ENCODE measurements at regions not wholly inside any gene's neighbourhood (a gene's known extent, or its start where the extent isn't known, plus 50 kb on each side); places are given as distances from the start of the nearest gene placed in this dataset.
"Not testable (repeated sequence)": the region's sequence is repeated elsewhere in the genome, so short reads cannot be mapped to it uniquely, and the experiment has no call there.

DNA sequence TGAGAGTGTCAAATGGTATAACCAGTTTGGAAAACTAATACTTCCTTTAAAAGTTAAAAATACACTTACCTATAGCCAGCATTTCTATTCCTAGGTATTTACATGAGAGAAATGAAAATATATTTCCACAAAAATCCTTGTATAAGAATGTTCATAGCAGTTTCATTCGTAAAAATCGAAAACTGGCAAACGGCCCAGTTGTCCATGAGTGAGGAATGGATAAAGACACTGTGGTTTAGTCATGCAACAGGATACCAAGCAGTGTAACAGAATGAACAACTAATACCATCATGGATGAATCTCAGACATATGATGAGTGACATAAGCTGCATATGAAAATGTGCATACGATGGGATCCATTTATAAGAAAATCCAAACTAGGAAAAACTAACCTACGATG lies 136.7 kb downstream of the MACROH2A1 start:
- no peak overlapping the region for H3K4me3 Mint-ChIP-seq
- no peaks in the 10 kb centered on the region for H3K36me3 Mint-ChIP-seq (ENCODE audit: low read depth)
- ChIA-PET POLR2A (no interaction called here), CTCF (no interaction called here)
- no peak overlapping the region for H3K27ac Mint-ChIP-seq
- no peak for DNase-seq
- peaks cover 33% of the 10 kb centered on the region for H3K27me3 Mint-ChIP-seq
- H3K9me3 Mint-ChIP-seq, result peaks cover 2% of the 10 kb centered on the region
- no peaks in the 10 kb centered on the region for H3K4me1 Mint-ChIP-seq

DNA sequence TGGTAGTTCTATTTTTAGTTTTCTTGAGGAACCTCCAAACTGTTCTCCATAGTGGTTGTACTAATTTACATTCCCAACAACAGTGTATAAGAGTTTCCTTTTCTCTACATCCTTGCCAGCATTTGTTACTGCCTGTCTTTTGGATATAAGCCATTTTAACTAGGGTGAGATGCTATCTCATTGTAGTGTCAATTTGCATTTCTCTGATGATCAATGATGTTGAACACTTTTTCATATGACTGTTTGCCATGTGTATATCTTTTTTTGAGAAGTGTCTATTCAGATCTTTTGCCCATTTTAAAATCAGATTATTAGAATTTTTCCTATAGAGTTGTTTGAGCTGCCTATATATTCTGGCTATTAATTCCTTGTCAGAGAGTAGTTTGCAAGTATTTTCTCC lies 138.9 kb downstream of the MACROH2A1 start:
- H3K36me3 Mint-ChIP-seq (ENCODE audit: low read depth); CTCF ChIA-PET; POLR2A ChIA-PET; H3K9me3 Mint-ChIP-seq; H3K4me3 Mint-ChIP-seq; H3K27ac Mint-ChIP-seq; H3K4me1 Mint-ChIP-seq; DNase-seq: not testable (repeated sequence)
- H3K27me3 Mint-ChIP-seq, result peaks cover 35% of the 10 kb centered on the region

GRCh38 chr5:135255461-135256178 lies 143.4 kb downstream of the MACROH2A1 start:
- H3K9me3 Mint-ChIP-seq, result peaks cover under 1% of the 10 kb centered on the region
- POLR2A ChIA-PET, result interaction anchor here (0.5 kb wide), 1 partner anchor 387 kb away, joined by 3 read pairs; no protein-coding TSS in a partner anchor
- H3K27ac Mint-ChIP-seq, result no peak overlapping the region
- CTCF ChIA-PET, result no interaction called here
- no peak overlapping the region for H3K4me3 Mint-ChIP-seq
- H3K4me1 Mint-ChIP-seq, result no peaks in the 10 kb centered on the region
- H3K36me3 Mint-ChIP-seq (ENCODE audit: low read depth), result no peaks in the 10 kb centered on the region
- DNase-seq, result no peak
- peaks cover 22% of the 10 kb centered on the region for H3K27me3 Mint-ChIP-seq

GRCh38 chr5:135254183-135254582 lies 144.8 kb downstream of the MACROH2A1 start:
- no peak overlapping the region for H3K27ac Mint-ChIP-seq
- no peaks in the 10 kb centered on the region for H3K4me1 Mint-ChIP-seq
- peaks cover 10% of the 10 kb centered on the region for H3K27me3 Mint-ChIP-seq
- no peaks in the 10 kb centered on the region for H3K36me3 Mint-ChIP-seq (ENCODE audit: low read depth)
- H3K4me3 Mint-ChIP-seq, result no peak overlapping the region
- POLR2A ChIA-PET, result no interaction called here
- CTCF ChIA-PET, result interaction anchor here (1.7 kb wide), 1 partner anchor 9 kb away, joined by 4 read pairs; no protein-coding TSS in a partner anchor
- no peak for DNase-seq
- H3K9me3 Mint-ChIP-seq, result no peaks in the 10 kb centered on the region

DNA sequence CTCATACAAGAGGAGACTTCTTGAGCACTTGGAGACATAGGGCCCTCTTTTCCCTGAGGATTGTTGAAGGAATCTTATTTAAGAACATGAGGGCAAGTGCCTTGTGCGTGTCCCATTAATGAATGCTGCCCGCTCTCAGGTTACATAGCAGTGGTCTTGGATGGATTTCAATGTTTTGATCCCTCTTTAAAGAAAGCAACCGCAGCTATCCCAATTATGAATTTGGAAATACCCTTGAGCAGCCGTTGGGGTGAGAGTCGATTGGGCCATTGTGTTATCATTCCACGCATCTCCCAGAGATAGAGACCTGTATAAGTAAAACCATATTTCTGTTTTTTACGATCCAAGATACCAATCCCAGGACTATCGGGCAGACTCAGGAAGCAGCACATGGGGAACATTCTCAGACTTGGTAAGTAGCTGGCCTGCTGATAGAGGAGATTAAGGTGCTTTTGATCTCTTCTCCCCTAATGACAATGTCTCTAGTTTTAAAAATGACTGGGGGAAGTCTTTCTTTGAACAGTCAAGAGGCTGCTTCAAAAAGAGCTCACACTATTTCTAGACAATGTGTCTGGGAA lies 145.3 kb downstream of the MACROH2A1 start:
- Mint-ChIP-seq H3K27ac (no peak overlapping the region), H3K4me3 (no peak overlapping the region), H3K4me1 (no peaks in the 10 kb centered on the region), H3K36me3 (ENCODE audit: low read depth) (no peaks in the 10 kb centered on the region), H3K9me3 (no peaks in the 10 kb centered on the region), H3K27me3 (peaks cover 10% of the 10 kb centered on the region)
- CTCF ChIA-PET, result interaction anchor here (1.7 kb wide), 1 partner anchor 10 kb away, joined by 4 read pairs; no protein-coding TSS in a partner anchor
- POLR2A ChIA-PET, result no interaction called here
- no peak for DNase-seq

DNA sequence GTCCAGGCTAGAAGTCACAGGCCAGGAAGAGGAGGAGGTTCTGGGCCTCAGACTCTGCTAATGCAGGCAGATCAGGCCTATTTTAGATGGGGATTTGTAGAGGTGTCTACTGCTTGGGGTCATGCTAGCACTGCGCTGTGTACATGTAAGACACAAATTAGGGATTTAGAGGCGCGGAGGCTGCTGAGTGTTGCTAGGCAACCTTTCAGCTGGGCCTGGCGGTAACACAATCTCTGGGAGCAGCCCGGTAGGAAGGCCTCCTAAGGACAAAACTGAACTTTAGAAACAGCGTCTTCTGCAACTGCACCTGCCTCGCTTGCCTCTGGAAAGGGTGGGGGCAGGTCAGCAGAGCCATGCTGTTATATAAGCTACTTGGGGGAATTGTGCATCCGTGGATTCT lies 147.9 kb downstream of the MACROH2A1 start:
- Mint-ChIP-seq H3K36me3 (ENCODE audit: low read depth) (no peaks in the 10 kb centered on the region), H3K27me3 (no peaks in the 10 kb centered on the region), H3K9me3 (no peaks in the 10 kb centered on the region), H3K4me1 (no peaks in the 10 kb centered on the region), H3K4me3 (no peak overlapping the region), H3K27ac (no peak overlapping the region)
- ChIA-PET CTCF (interaction anchor here (0.6 kb wide), 1 partner anchor 532 kb away, joined by 5 read pairs; no protein-coding TSS in a partner anchor), POLR2A (no interaction called here)
- DNase-seq, result no peak

DNA sequence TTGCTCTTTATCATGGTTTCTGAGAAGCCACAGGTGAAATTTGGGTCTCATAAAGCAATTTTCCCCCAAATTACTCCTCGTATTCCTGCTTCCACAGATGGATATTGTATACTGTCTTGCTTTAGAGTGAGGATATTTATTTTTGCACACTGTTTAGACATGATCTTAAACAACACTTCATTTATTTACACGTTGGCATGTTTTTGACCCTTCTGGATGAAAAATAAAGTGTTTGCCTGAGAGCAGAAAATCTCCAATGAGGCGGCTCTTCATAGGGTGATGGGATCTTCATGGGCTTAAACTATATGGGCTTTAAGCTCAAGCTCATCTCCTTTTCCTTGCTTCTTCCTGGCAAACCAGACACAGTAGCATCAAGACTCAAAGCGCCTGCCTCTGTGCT lies 148.4 kb downstream of the MACROH2A1 start:
- ChIA-PET CTCF (interaction anchor here (0.6 kb wide), 1 partner anchor 532 kb away, joined by 5 read pairs; no protein-coding TSS in a partner anchor), POLR2A (no interaction called here)
- Mint-ChIP-seq H3K27ac (no peak overlapping the region), H3K4me1 (no peaks in the 10 kb centered on the region), H3K4me3 (no peak overlapping the region), H3K36me3 (ENCODE audit: low read depth) (no peaks in the 10 kb centered on the region), H3K27me3 (no peaks in the 10 kb centered on the region), H3K9me3 (no peaks in the 10 kb centered on the region)
- DNase-seq, result no peak

DNA sequence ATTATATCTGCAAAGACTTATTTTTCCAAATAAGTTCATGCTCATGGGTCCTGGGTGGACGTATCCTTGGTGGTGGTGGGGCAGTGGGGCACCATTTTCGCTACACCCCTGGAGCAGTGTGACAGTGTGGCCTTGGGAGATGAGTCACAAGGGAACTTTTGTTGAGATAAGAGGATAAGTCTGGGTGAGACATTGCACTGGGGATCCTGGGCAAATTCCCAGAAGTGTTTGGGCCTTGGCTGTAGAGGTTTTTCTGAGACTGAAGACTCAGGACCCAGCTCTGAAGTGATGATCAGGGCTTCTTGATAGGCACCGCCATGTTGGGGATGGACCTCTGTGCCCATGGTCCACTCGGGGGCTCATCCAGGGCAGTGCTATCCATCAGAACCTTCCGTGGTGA lies 149.4 kb downstream of the MACROH2A1 start:
- H3K9me3 Mint-ChIP-seq, result no peaks in the 10 kb centered on the region
- H3K27ac Mint-ChIP-seq, result no peak overlapping the region
- ChIA-PET POLR2A (no interaction called here), CTCF (no interaction called here)
- DNase-seq, result peak; percentile 2
- no peak overlapping the region for H3K4me3 Mint-ChIP-seq
- no peaks in the 10 kb centered on the region for H3K4me1 Mint-ChIP-seq
- no peaks in the 10 kb centered on the region for H3K36me3 Mint-ChIP-seq (ENCODE audit: low read depth)
- H3K27me3 Mint-ChIP-seq, result no peaks in the 10 kb centered on the region

DNA sequence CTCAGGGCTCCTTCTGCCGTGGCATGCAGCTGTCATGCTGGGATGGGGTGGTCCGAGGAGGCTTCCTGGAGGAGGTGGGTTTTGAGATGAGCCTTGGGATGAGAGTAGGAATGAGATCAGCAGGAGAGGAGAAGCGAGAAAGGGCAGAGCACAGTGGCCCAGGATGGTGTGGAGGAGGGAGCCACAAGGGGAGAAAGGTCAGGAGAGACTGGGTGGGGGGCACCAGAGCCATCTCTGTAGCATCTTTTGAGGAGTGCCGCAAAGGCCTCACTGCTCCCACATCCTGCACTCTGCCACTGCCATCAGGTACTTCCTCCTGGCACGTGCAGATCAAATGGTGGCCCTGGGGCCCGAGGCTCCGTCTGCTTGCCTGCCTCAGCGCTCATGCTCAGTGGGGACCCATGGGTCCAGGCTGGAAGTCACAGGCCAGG lies 150.2 kb downstream of the MACROH2A1 start:
- no peak overlapping the region for H3K27ac Mint-ChIP-seq
- no peak overlapping the region for H3K4me3 Mint-ChIP-seq
- no peaks in the 10 kb centered on the region for H3K27me3 Mint-ChIP-seq
- H3K4me1 Mint-ChIP-seq, result no peaks in the 10 kb centered on the region
- POLR2A ChIA-PET, result no interaction called here
- H3K36me3 Mint-ChIP-seq (ENCODE audit: low read depth), result no peaks in the 10 kb centered on the region
- no peaks in the 10 kb centered on the region for H3K9me3 Mint-ChIP-seq
- peak; percentile 4 for DNase-seq
- CTCF ChIA-PET, result no interaction called here

DNA sequence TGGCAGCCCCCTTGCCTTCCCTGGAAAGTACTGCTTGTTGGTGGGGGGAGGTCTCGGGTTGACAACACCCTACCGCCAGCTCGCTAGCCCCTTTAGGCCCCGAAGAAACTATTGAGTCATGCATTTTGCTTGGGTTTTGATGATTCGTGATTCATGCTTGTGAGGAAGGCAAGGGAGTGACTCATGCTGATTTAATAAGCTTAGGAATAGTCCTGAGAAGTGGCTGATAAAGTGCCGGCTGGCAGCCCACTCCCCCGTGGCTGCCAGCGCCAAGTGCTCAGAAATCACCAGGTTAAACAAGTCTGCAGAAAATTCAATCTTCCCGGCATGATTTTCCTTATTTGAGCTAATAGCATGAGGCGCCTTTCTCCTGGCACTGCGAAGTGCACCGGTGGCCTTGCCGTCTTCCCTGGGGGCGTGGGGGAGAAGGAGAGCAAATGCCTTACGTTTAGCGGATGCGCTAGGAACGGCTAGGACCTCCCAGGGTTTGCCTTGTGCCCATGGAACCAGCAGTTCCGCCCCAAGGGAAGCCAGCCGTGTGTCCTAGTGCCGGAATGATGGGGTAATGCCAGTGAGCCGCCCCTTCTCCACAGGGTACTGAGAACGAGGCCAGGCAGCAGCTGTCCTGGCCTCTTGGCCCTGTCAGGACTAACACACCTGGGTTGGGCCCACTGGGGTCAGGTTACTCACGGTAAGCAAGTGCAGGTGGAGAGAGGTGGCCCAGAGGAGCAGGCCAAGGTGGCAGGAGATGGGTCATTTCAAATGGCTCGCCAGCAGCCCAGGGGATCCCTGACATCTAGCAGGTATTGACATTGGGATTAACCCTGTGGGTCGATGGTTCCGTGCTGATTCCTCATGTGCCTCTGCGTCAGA lies 151.9 kb downstream of the MACROH2A1 start:
- H3K27ac Mint-ChIP-seq, result no peak overlapping the region
- CTCF ChIA-PET, result interaction anchor here (1.9 kb wide), 1 partner anchor 10 kb away, joined by 5 read pairs; no protein-coding TSS in a partner anchor
- POLR2A ChIA-PET, result no interaction called here
- peak; percentile 5 for DNase-seq
- H3K4me1 Mint-ChIP-seq, result no peaks in the 10 kb centered on the region
- no peak overlapping the region for H3K4me3 Mint-ChIP-seq
- no peaks in the 10 kb centered on the region for H3K27me3 Mint-ChIP-seq
- H3K36me3 Mint-ChIP-seq (ENCODE audit: low read depth), result no peaks in the 10 kb centered on the region
- H3K9me3 Mint-ChIP-seq, result no peaks in the 10 kb centered on the region

GRCh38 chr5:135246605-135246922 lies 152.5 kb downstream of the MACROH2A1 start:
- Mint-ChIP-seq H3K36me3 (ENCODE audit: low read depth) (no peaks in the 10 kb centered on the region), H3K27me3 (no peaks in the 10 kb centered on the region), H3K27ac (no peak overlapping the region), H3K4me1 (no peaks in the 10 kb centered on the region), H3K4me3 (no peak overlapping the region), H3K9me3 (no peaks in the 10 kb centered on the region)
- ChIA-PET POLR2A (no interaction called here), CTCF (interaction anchor here (1.9 kb wide), 1 partner anchor 9 kb away, joined by 5 read pairs; no protein-coding TSS in a partner anchor)
- DNase-seq, result peak; percentile 1

DNA sequence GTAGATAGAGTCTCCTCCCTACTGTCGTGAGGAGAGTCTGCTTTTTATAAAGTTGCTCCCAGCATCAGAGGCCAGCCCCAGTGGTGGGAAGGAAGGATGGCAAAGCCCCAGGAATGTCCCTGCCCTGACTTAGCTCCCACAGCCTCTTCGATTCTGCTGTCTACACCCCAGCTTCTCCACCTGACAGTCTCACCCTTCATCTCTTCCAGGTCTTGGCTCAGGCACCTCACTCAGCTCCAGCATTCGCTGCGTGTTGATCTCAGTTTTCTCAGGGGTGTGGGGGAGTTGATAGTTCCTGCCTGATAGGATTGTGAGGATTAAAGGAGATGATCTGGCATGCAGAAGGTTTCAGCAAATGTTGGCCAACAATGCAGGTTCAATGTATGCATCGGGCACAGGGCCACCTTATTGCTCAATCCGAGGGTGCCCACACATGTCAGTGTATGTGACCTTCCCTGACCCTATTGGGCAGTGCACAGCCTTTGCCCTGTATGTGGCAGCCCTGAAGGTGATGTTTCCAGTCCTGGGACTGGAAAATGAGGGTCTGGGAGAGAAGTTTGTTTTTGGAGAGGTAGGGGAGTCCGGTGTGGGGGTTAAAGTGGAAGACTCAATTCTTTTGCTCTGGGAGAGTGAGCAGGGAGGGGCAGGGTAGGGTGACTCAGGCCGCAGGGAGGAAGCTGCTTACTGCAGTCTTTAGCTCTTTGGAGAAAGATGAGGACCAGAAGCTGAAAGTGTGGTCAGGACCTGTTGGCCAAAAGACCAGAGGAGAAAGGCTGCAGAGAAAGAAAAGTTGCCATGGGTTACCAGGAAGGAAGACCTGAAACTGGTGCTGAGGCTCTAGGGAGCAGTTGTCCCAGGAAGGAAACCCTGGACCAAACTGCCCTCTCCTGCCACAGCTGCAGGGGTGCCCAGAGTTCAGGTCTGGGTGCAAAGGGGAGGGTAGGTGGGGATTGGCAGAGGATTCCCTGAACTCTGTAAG lies 153.2 kb downstream of the MACROH2A1 start:
- CTCF ChIA-PET, result interaction anchor here (1.9 kb wide), 1 partner anchor 8 kb away, joined by 5 read pairs; no protein-coding TSS in a partner anchor
- DNase-seq, result peak; percentile 3
- Mint-ChIP-seq H3K4me1 (no peaks in the 10 kb centered on the region), H3K27ac (no peak overlapping the region), H3K9me3 (no peaks in the 10 kb centered on the region), H3K27me3 (no peaks in the 10 kb centered on the region), H3K4me3 (no peak overlapping the region), H3K36me3 (ENCODE audit: low read depth) (no peaks in the 10 kb centered on the region)
- POLR2A ChIA-PET, result no interaction called here
